ENCODE measurements at regions not wholly inside any gene's neighbourhood (a gene's known extent, or its start where the extent isn't known, plus 50 kb on each side); places are given as distances from the start of the nearest gene placed in this dataset.

DNA sequence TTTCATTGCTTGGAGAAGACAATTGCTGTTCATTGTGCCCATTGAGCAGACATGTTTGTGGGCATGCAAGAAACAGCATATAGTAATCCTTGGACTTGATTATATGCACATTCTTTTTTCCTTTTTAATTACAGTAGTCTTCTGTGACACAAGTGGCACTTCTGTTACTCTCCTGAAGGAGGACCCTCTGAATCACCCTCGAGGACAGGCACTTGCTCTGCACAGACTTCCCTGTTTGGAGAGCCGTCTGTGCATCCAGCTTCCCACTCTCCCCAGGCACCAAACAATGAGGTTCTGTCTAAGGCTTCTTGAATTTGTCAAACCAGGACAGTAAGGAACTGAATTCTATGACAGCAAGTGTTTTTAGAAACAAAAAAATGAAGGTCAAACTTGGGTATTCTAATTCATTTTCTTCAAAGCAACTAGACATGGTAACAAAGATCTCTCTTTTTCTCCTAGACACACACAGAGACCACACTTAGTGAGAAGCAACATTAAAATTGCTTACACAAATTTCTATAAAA lies 844.6 kb upstream of the ID2 start:
- no peak for TF ChIP-seq CTCF (IDR thresholded peaks at IDR 0.05)
- TF ChIP-seq POLR2AphosphoS5 (IDR thresholded peaks at IDR 0.05) = no peak
- TF ChIP-seq EP300 (IDR thresholded peaks at IDR 0.05) = no peak
- no peak for TF ChIP-seq POLR2A (IDR thresholded peaks at IDR 0.05)
